ENCODE measurements at regions not wholly inside any gene's neighbourhood (a gene's known extent, or its start where the extent isn't known, plus 50 kb on each side); places are given as distances from the start of the nearest gene placed in this dataset.

- DNase-seq (ENCODE audit: low read depth) = no peak
- H3K4me3 ChIP-seq (replicated peaks; ENCODE audit: low read depth, low read length) = no peak overlapping the region
- TF ChIP-seq CTCF (IDR thresholded peaks at IDR 0.05; ENCODE audit: low read length, missing control alignments) = no peak
Measured at GRCh38 chr9:89922099-89922498, 317.3 kb downstream of the GADD45G start.

GRCh38 chr9:89923174-89923573 lies 318.4 kb downstream of the GADD45G start:
- TF ChIP-seq CTCF (IDR thresholded peaks at IDR 0.05; ENCODE audit: low read length, missing control alignments) = no peak
- no peak for DNase-seq (ENCODE audit: low read depth)
- no peak overlapping the region for H3K4me3 ChIP-seq (replicated peaks; ENCODE audit: low read depth, low read length)

GRCh38 chr9:89923961-89924504 lies 319.2 kb downstream of the GADD45G start:
- TF ChIP-seq CTCF (IDR thresholded peaks at IDR 0.05; ENCODE audit: low read length, missing control alignments) = no peak
- DNase-seq (ENCODE audit: low read depth) = no peak
- H3K4me3 ChIP-seq (replicated peaks; ENCODE audit: low read depth, low read length) = no peak overlapping the region

- no peak for TF ChIP-seq CTCF (IDR thresholded peaks at IDR 0.05; ENCODE audit: low read length, missing control alignments)
- no peak for DNase-seq (ENCODE audit: low read depth)
- no peak overlapping the region for H3K4me3 ChIP-seq (replicated peaks; ENCODE audit: low read depth, low read length)
Measured at GRCh38 chr9:89924611-89925010, 319.8 kb downstream of the GADD45G start.

GRCh38 chr9:89926167-89926566 lies 321.4 kb downstream of the GADD45G start:
- no peak overlapping the region for H3K4me3 ChIP-seq (replicated peaks; ENCODE audit: low read depth, low read length)
- no peak for DNase-seq (ENCODE audit: low read depth)
- no peak for TF ChIP-seq CTCF (IDR thresholded peaks at IDR 0.05; ENCODE audit: low read length, missing control alignments)

- no peak for TF ChIP-seq CTCF (IDR thresholded peaks at IDR 0.05; ENCODE audit: low read length, missing control alignments)
Measured at GRCh38 chr9:89926691-89927220, 321.9 kb downstream of the GADD45G start.

GRCh38 chr9:89928106-89928505 lies 323.3 kb downstream of the GADD45G start:
- DNase-seq (ENCODE audit: low read depth) = no peak
- TF ChIP-seq CTCF (IDR thresholded peaks at IDR 0.05; ENCODE audit: low read length, missing control alignments) = no peak
- H3K4me3 ChIP-seq (replicated peaks; ENCODE audit: low read depth, low read length) = no peak overlapping the region

More at GRCh38 chr9:89926691-89927220, 321.9 kb downstream of the GADD45G start:
- DNase-seq (ENCODE audit: low read depth) = no peak
- H3K4me3 ChIP-seq (replicated peaks; ENCODE audit: low read depth, low read length) = no peak overlapping the region
